ENCODE measurements at regions not wholly inside any gene's neighbourhood (a gene's known extent, or its start where the extent isn't known, plus 50 kb on each side); places are given as distances from the start of the nearest gene placed in this dataset.

- H3K4me3 Mint-ChIP-seq: no peak overlapping the region
- no peaks in the 10 kb centered on the region for H3K4me1 Mint-ChIP-seq
- H3K27me3 Mint-ChIP-seq: peaks cover 1% of the 10 kb centered on the region
- H3K27ac Mint-ChIP-seq: no peak overlapping the region
- H3K36me3 Mint-ChIP-seq: no peaks in the 10 kb centered on the region
- H3K9me3 Mint-ChIP-seq: no peaks in the 10 kb centered on the region
Observed at GRCh38 chr2:217555081-217555876, 447.5 kb downstream of the TNS1 start.

- Mint-ChIP-seq H3K27ac (no peak overlapping the region), H3K4me3 (no peak overlapping the region), H3K36me3 (no peaks in the 10 kb centered on the region), H3K4me1 (no peaks in the 10 kb centered on the region), H3K9me3 (no peaks in the 10 kb centered on the region), H3K27me3 (peaks cover 1% of the 10 kb centered on the region)
Observed at GRCh38 chr2:217553679-217554078, 449.1 kb downstream of the TNS1 start.

- H3K4me1 Mint-ChIP-seq: no peaks in the 10 kb centered on the region
- H3K36me3 Mint-ChIP-seq: no peaks in the 10 kb centered on the region
- no peaks in the 10 kb centered on the region for H3K9me3 Mint-ChIP-seq
- no peak overlapping the region for H3K4me3 Mint-ChIP-seq
- no peak overlapping the region for H3K27ac Mint-ChIP-seq
- H3K27me3 Mint-ChIP-seq: peaks cover 1% of the 10 kb centered on the region
Observed at GRCh38 chr2:217553202-217553601, 449.6 kb downstream of the TNS1 start.

- Mint-ChIP-seq H3K27me3 (peaks cover 1% of the 10 kb centered on the region), H3K4me1 (no peaks in the 10 kb centered on the region), H3K27ac (no peak overlapping the region), H3K36me3 (no peaks in the 10 kb centered on the region), H3K9me3 (no peaks in the 10 kb centered on the region), H3K4me3 (no peak overlapping the region)
Observed at GRCh38 chr2:217552081-217552480, 450.7 kb downstream of the TNS1 start.

- H3K4me3 Mint-ChIP-seq: no peak overlapping the region
- no peaks in the 10 kb centered on the region for H3K9me3 Mint-ChIP-seq
- no peaks in the 10 kb centered on the region for H3K36me3 Mint-ChIP-seq
- no peaks in the 10 kb centered on the region for H3K4me1 Mint-ChIP-seq
- no peak overlapping the region for H3K27ac Mint-ChIP-seq
- no peaks in the 10 kb centered on the region for H3K27me3 Mint-ChIP-seq
Observed at GRCh38 chr2:217551252-217551899, 451.4 kb downstream of the TNS1 start.

- Mint-ChIP-seq H3K4me3 (no peak overlapping the region), H3K27me3 (peaks cover 7% of the 10 kb centered on the region), H3K4me1 (no peaks in the 10 kb centered on the region), H3K9me3 (peaks cover 2 to 12% (median 6%) of the 10 kb centered on the region in 3 donors), H3K27ac (no peak overlapping the region), H3K36me3 (no peaks in the 10 kb centered on the region)
Observed at GRCh38 chr2:217539126-217539525, 463.7 kb downstream of the TNS1 start.

GRCh38 chr2:217538719-217539118 is 464.1 kb downstream of the TNS1 start:
- Mint-ChIP-seq H3K27me3 (peaks cover 7% of the 10 kb centered on the region), H3K9me3 (peaks cover 2 to 8% (median 6%) of the 10 kb centered on the region in 3 donors), H3K36me3 (no peaks in the 10 kb centered on the region), H3K4me3 (no peak overlapping the region), H3K4me1 (no peaks in the 10 kb centered on the region), H3K27ac (no peak overlapping the region)

GRCh38 chr2:217535957-217536708 is 466.7 kb downstream of the TNS1 start:
- Mint-ChIP-seq H3K4me3 (no peak overlapping the region), H3K27me3 (peaks cover 7% of the 10 kb centered on the region), H3K27ac (no peak overlapping the region), H3K36me3 (peaks cover 2% of the 10 kb centered on the region), H3K9me3 (peaks cover 0 to 6% (median 3%) of the 10 kb centered on the region in 3 donors), H3K4me1 (no peaks in the 10 kb centered on the region)

- Mint-ChIP-seq H3K27ac (no peak overlapping the region), H3K27me3 (peaks cover 4% of the 10 kb centered on the region), H3K9me3 (peaks cover 2 to 6% (median 3%) of the 10 kb centered on the region in 3 donors), H3K4me3 (no peak overlapping the region), H3K36me3 (peaks cover 7% of the 10 kb centered on the region), H3K4me1 (no peaks in the 10 kb centered on the region)
Observed at GRCh38 chr2:217530392-217531090, 472.3 kb downstream of the TNS1 start.

GRCh38 chr2:217529271-217529670 is 473.5 kb downstream of the TNS1 start:
- H3K36me3 Mint-ChIP-seq: peaks cover 7% of the 10 kb centered on the region
- H3K4me3 Mint-ChIP-seq: no peak overlapping the region
- peaks cover 0 to 6% (median 2%) of the 10 kb centered on the region in 3 donors for H3K9me3 Mint-ChIP-seq
- peaks cover under 1% of the 10 kb centered on the region for H3K27me3 Mint-ChIP-seq
- no peaks in the 10 kb centered on the region for H3K4me1 Mint-ChIP-seq
- H3K27ac Mint-ChIP-seq: no peak overlapping the region

- no peaks in the 10 kb centered on the region for H3K27me3 Mint-ChIP-seq
- H3K9me3 Mint-ChIP-seq: peaks cover 0 to 2% (median 1%) of the 10 kb centered on the region in 3 donors
- no peak overlapping the region for H3K4me3 Mint-ChIP-seq
- no peak overlapping the region for H3K27ac Mint-ChIP-seq
- peaks cover 5% of the 10 kb centered on the region for H3K36me3 Mint-ChIP-seq
- no peaks in the 10 kb centered on the region for H3K4me1 Mint-ChIP-seq
Observed at GRCh38 chr2:217527590-217528202, 475.1 kb downstream of the TNS1 start.

- H3K4me3 Mint-ChIP-seq: no peak overlapping the region
- no peaks in the 10 kb centered on the region for H3K4me1 Mint-ChIP-seq
- H3K36me3 Mint-ChIP-seq: peaks cover 3% of the 10 kb centered on the region
- H3K27ac Mint-ChIP-seq: no peak overlapping the region
- peaks cover 0 to 2% (median 0%) of the 10 kb centered on the region in 3 donors for H3K9me3 Mint-ChIP-seq
- no peaks in the 10 kb centered on the region for H3K27me3 Mint-ChIP-seq
Observed at GRCh38 chr2:217525076-217525475, 477.7 kb downstream of the TNS1 start.

- no peaks in the 10 kb centered on the region for H3K4me1 Mint-ChIP-seq
- H3K4me3 Mint-ChIP-seq: no peak overlapping the region
- H3K27me3 Mint-ChIP-seq: peaks cover 1% of the 10 kb centered on the region
- H3K27ac Mint-ChIP-seq: no peak overlapping the region
- peaks cover 3% of the 10 kb centered on the region for H3K36me3 Mint-ChIP-seq
- H3K9me3 Mint-ChIP-seq: peaks cover 0 to 2% (median 0%) of the 10 kb centered on the region in 3 donors
Observed at GRCh38 chr2:217523286-217523685, 479.5 kb downstream of the TNS1 start.

- no peak overlapping the region for H3K27ac Mint-ChIP-seq
- H3K27me3 Mint-ChIP-seq: peaks cover 2% of the 10 kb centered on the region
- no peaks in the 10 kb centered on the region for H3K4me1 Mint-ChIP-seq
- no peaks in the 10 kb centered on the region for H3K9me3 Mint-ChIP-seq
- H3K4me3 Mint-ChIP-seq: no peak overlapping the region
- H3K36me3 Mint-ChIP-seq: no peaks in the 10 kb centered on the region
Observed at GRCh38 chr2:217521820-217522219, 481.0 kb downstream of the TNS1 start.

All from IgD-negative memory B cell (primary cell).